ENCODE measurements at regions not wholly inside any gene's neighbourhood (a gene's known extent, or its start where the extent isn't known, plus 50 kb on each side); places are given as distances from the start of the nearest gene placed in this dataset.

GRCh38 chr5:72625332-72625731, 118.1 kb upstream of the ZNF366 start:
- no peak overlapping the region for H3K27ac ChIP-seq (ENCODE audit: low read depth, low read length)
- no peaks in the 10 kb centered on the region for H3K27me3 ChIP-seq (replicated peaks in 1 of 4; ENCODE audit: control insufficient read depth in 3 of 4, extremely low read depth in 1 of 4, insufficient read depth in 3 of 4, low read length in 3 of 4)
- no peak overlapping the region for H2AK5ac ChIP-seq (ENCODE audit: low read depth, low read length)
- H3K56ac ChIP-seq (replicated peaks; ENCODE audit: insufficient read length, low read depth, low read length), result no peak overlapping the region
- no peaks in the 10 kb centered on the region for H3K79me2 ChIP-seq (ENCODE audit: control insufficient read depth in 1 of 2, insufficient read depth in 2 of 2, low read length in 2 of 2)
- H2BK12ac ChIP-seq (ENCODE audit: low read depth, low read length), result no peak overlapping the region
- no peak overlapping the region for H4K91ac ChIP-seq (replicated peaks; ENCODE audit: insufficient read length, low read length)
- no peak overlapping the region for H2BK15ac ChIP-seq (ENCODE audit: low read length)
- no peaks in the 10 kb centered on the region; the same call in 1 of the 2 replicates for H3K23me2 ChIP-seq (ENCODE audit: low read depth, low read length)
- H2AFZ ChIP-seq (ENCODE audit: low read length), result 0 out of 2 replicates have a peak overlapping the region, but pooled peaks have one; percentile 66
- H4K20me1 ChIP-seq (replicated peaks in 1 of 2; ENCODE audit: control insufficient read depth in 1 of 2, insufficient read depth in 2 of 2, low read length in 2 of 2), result no peaks in the 10 kb centered on the region
- H3K4me1 ChIP-seq (replicated peaks in 1 of 4; ENCODE audit: control insufficient read depth in 3 of 4, insufficient read depth in 4 of 4, low read length in 3 of 4), result no peaks in the 10 kb centered on the region
- no peak overlapping the region for H2BK120ac ChIP-seq (replicated peaks; ENCODE audit: low read depth, low read length)
- no peak overlapping the region for H2BK20ac ChIP-seq (ENCODE audit: low read length)
- H3K9me3 ChIP-seq (ENCODE audit: insufficient read depth in 2 of 2, low read depth in 1 of 2, low read length in 1 of 2), result no peaks in the 10 kb centered on the region
- no peak overlapping the region for H4K5ac ChIP-seq (ENCODE audit: insufficient read length, low read depth, low read length)
- H3K4me3 ChIP-seq (ENCODE audit: extremely low read depth in 1 of 4, insufficient read depth in 2 of 4, low read depth in 3 of 4, low read length in 4 of 4), result no peak overlapping the region
- no peak overlapping the region for H3K18ac ChIP-seq (ENCODE audit: extremely low read depth, low read length)
- no peak for FAIRE-seq
- H3K4ac ChIP-seq (replicated peaks; ENCODE audit: insufficient read length, low read depth, low read length), result no peak overlapping the region
- H3K14ac ChIP-seq (ENCODE audit: insufficient read length), result no peak overlapping the region
- no peak overlapping the region for H4K8ac ChIP-seq (ENCODE audit: extremely low read depth, insufficient read depth, low read length)
- H3K23ac ChIP-seq (ENCODE audit: insufficient read length), result no peak overlapping the region
- H3K9ac ChIP-seq (replicated peaks in 1 of 4; ENCODE audit: extremely low read depth in 1 of 4, low read depth in 3 of 4, low read length in 3 of 4), result no peak overlapping the region
- no peaks in the 10 kb centered on the region for H3K36me3 ChIP-seq (ENCODE audit: control insufficient read depth in 2 of 4, insufficient read depth in 4 of 4, low read length in 3 of 4)
- no peak overlapping the region for H2BK5ac ChIP-seq (ENCODE audit: low read depth, low read length)
- H3K79me1 ChIP-seq (ENCODE audit: low read depth, low read length), result no peaks in the 10 kb centered on the region
- no peak for DNase-seq (ENCODE audit: low read depth in 1 of 2, low spot score in 2 of 2)
- ChIA-PET CTCF (ENCODE audit: partially characterized antibody) (no interaction called here), POLR2A (ENCODE audit: partially characterized antibody) (no interaction called here)
- no peak overlapping the region for H3K4me2 ChIP-seq (ENCODE audit: insufficient read depth in 1 of 2, low read depth in 2 of 2, low read length in 2 of 2)
- TF ChIP-seq ATF2 (IDR thresholded peaks at IDR 0.05; ENCODE audit: low read length) (no peak), JUN (IDR thresholded peaks at IDR 0.05; ENCODE audit: low read depth, low read length) (no peak), HDAC6 (IDR thresholded peaks at IDR 0.05; ENCODE audit: low read depth, low read length) (no peak), EZH2 (IDR thresholded peaks at IDR 0.05; ENCODE audit: low read depth, low read length, severe bottlenecking) (no peak), ASH2L (IDR thresholded peaks at IDR 0.05; ENCODE audit: low read length) (no peak), TEAD4 (IDR thresholded peaks at IDR 0.05; ENCODE audit: low read depth, low read length) (no peak), SUZ12 (IDR thresholded peaks at IDR 0.05; ENCODE audit: low read length) (no peak), BCL11A (IDR thresholded peaks at IDR 0.05; ENCODE audit: low read depth in 2 of 2, low read length in 2 of 2) (no peak), SP2 (IDR thresholded peaks at IDR 0.05; ENCODE audit: low read length) (no peak), FOSL1 (IDR thresholded peaks at IDR 0.05; ENCODE audit: insufficient read depth, low read depth, low read length) (no peak), RXRA (IDR thresholded peaks at IDR 0.05; ENCODE audit: insufficient read depth, low read depth, low read length) (no peak)
- TF ChIP-seq, protein P1, sequence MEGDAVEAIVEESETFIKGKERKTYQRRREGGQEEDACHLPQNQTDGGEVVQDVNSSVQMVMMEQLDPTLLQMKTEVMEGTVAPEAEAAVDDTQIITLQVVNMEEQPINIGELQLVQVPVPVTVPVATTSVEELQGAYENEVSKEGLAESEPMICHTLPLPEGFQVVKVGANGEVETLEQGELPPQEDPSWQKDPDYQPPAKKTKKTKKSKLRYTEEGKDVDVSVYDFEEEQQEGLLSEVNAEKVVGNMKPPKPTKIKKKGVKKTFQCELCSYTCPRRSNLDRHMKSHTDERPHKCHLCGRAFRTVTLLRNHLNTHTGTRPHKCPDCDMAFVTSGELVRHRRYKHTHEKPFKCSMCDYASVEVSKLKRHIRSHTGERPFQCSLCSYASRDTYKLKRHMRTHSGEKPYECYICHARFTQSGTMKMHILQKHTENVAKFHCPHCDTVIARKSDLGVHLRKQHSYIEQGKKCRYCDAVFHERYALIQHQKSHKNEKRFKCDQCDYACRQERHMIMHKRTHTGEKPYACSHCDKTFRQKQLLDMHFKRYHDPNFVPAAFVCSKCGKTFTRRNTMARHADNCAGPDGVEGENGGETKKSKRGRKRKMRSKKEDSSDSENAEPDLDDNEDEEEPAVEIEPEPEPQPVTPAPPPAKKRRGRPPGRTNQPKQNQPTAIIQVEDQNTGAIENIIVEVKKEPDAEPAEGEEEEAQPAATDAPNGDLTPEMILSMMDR (IDR thresholded peaks at IDR 0.05; ENCODE audit: control extremely low read depth in 1 of 3, insufficient read depth in 1 of 3, low read depth in 1 of 3, low read length in 3 of 3), result no peak

All from H1 (cell line).